ENCODE measurements at regions not wholly inside any gene's neighbourhood (a gene's known extent, or its start where the extent isn't known, plus 50 kb on each side); places are given as distances from the start of the nearest gene placed in this dataset.

GRCh38 chrX:45778616-45779015 is 577.9 kb upstream of the DIPK2B start:
- TF ChIP-seq CTCF (IDR thresholded peaks at IDR 0.05) (no peak), POLR2A (IDR thresholded peaks at IDR 0.05) (no peak), EP300 (IDR thresholded peaks at IDR 0.05; ENCODE audit: low read depth) (no peak), POLR2AphosphoS5 (IDR thresholded peaks at IDR 0.05) (no peak)

Data from transverse colon (tissue), 4 donors.